ENCODE measurements at regions not wholly inside any gene's neighbourhood (a gene's known extent, or its start where the extent isn't known, plus 50 kb on each side); places are given as distances from the start of the nearest gene placed in this dataset.

DNA sequence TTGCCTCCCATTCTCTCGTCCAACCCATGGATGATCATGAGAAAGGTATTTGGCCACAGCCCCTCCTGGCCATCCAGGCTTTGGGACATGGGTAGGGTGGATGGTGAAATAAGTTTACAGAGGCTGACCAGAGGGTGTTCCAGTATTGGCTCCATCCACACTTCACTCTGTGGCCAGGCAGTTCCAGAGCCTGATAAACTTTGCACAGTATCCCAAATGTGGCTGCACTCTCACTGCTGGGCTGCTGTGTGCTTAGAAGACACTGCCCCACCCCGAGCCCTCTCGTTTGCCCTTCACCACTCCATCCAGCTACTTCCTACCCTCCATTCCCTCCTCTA is 72.0 kb upstream of the ZMIZ1 start:
- TF ChIP-seq CTCF (IDR thresholded peaks at IDR 0.05 in 2 of 3, conservative IDR thresholded peaks at IDR 0.05 in 1 of 3; ENCODE audit: borderline replicate concordance in 1 of 3, insufficient read depth in 1 of 3, low read depth in 2 of 3, low read length in 2 of 3) (no peak), JUND (IDR thresholded peaks at IDR 0.05) (no peak), SIN3A (IDR thresholded peaks at IDR 0.05; ENCODE audit: low read depth) (no peak), FOSL1 (IDR thresholded peaks at IDR 0.05; ENCODE audit: low read depth) (no peak), POLR2A (IDR thresholded peaks at IDR 0.05; ENCODE audit: borderline replicate concordance, extremely low read depth, insufficient read depth, insufficient read length) (no peak), EGR1 (IDR thresholded peaks at IDR 0.05; ENCODE audit: low read depth) (no peak), POLR2AphosphoS5 (IDR thresholded peaks at IDR 0.05; ENCODE audit: low read depth, low read length) (no peak), REST (IDR thresholded peaks at IDR 0.05; ENCODE audit: low read depth) (no peak)
- TF ChIP-seq, protein P1, sequence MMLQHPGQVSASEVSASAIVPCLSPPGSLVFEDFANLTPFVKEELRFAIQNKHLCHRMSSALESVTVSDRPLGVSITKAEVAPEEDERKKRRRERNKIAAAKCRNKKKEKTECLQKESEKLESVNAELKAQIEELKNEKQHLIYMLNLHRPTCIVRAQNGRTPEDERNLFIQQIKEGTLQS (IDR thresholded peaks at IDR 0.05), result no peak

Data from HCT116 (cell line).